ENCODE measurements at regions not wholly inside any gene's neighbourhood (a gene's known extent, or its start where the extent isn't known, plus 50 kb on each side); places are given as distances from the start of the nearest gene placed in this dataset.
"Not testable (repeated sequence)": the region's sequence is repeated elsewhere in the genome, so short reads cannot be mapped to it uniquely, and the experiment has no call there.

DNA sequence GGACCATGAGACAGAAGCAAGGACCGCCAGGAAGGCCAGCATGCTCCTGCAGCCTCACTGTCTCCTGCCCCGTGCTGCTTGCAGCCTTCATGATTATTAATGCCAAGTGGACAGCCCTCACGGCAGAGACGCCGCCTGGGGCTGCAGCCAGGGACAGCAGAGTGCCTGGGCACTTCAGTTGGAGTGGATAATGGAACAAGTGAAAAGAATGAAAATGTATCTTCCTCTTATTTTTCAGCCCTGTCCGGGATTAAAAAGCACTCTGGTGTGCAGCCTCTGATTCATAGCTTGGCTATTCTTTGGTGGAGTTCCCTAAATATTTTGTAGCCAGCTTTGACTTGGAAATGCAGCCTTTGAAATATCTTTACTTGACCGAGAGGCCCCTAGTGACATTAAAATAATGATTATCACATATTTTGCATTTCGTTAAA lies 1404.2 kb downstream of the BRD1 start:
- in situ Hi-C loops (cut with MboI; ENCODE audit: low sequenced_read_pairs) = no loop called here

DNA sequence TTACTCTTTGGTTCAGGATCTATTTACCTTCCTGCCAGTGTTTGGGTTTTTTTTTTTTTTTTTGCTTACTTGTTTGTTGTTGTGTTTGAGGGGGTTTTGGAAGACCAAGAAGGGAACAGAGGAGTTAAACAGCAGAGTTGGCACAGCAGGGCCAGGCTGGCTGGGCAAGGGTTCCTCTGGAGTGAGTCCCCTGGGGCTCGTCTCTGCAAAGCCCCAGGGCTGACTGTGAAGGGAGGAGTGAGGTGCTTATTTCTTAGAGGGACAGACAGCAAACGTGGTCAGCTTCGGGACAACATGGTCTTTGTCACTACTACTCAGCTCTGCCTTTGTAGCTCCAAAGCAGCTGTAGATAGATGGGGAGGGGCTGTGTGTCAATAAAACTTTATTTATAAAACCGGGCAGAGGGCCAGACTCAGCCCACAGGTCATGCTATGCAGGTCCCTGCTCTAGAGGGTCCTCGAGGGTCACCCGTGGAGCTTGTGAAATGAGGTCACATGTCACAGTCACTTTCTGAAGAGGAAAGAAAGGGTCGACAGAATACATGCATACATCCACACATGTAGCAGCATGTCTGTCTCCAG lies 1404.7 kb downstream of the BRD1 start:
- in situ Hi-C loops (cut with MboI; ENCODE audit: low sequenced_read_pairs) = no loop called here

DNA sequence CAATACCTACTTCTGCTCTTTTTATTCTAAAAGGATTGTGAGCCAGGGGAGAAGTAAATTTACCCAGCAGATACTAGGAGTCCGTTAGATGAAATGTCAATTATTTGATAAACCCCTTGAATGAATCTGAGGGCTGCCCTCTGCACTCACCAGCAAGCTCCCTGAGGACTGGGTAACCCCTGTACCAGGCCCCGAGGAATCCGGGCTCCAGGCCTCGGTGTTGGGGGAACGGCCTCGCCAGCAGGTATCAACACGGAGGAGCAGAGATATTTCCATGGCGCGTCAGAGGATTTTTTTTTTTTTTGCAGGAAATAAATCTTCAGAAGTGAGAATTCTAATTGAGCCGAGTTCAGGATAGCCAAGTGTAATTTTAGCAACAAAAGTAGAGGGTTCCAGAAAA lies 1408.8 kb downstream of the BRD1 start:
- in situ Hi-C loops (cut with MboI; ENCODE audit: low sequenced_read_pairs) = no loop called here

DNA sequence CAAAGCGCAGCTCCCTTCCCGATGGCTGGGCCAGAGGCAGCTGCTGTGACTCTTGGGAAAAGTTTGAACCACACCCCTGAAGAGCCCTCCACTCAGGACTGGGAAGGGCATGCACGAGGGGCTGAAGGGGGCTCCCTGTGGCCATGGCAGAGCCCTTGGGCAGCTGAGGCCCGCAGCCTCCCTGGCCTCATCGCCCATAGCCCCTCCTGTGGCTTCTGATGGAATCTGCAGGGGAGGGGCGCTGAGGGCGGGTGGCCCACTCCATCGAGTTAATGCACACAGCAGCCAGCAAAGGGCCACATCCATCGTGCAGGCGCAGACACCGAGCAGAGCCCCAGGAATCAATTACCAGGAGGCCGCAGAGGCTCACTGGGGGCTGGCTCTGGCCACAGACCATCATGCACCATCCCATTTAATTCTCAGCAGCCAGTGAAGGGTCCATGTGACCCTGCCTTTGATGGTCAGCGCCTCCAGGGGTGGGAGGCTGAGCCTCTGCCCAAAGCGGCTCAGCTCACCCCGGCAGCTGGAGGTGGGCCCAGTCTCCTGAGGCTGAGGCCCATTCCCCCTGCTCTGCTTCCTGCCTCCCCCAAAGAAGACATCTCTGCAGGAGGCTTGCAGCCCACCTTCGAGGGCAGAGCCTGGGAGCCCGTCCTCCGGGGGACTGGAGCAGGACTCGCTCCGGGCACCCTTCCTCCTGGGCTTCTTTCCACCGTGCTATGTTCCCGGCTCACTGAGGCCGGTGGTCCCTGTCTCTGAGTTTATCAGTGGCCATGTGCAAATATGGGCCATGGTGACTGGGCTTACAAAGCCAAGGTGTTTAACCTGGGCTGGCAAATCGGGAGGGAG lies 1410.2 kb downstream of the BRD1 start:
- in situ Hi-C loops (cut with MboI; ENCODE audit: low sequenced_read_pairs) = no loop called here

DNA sequence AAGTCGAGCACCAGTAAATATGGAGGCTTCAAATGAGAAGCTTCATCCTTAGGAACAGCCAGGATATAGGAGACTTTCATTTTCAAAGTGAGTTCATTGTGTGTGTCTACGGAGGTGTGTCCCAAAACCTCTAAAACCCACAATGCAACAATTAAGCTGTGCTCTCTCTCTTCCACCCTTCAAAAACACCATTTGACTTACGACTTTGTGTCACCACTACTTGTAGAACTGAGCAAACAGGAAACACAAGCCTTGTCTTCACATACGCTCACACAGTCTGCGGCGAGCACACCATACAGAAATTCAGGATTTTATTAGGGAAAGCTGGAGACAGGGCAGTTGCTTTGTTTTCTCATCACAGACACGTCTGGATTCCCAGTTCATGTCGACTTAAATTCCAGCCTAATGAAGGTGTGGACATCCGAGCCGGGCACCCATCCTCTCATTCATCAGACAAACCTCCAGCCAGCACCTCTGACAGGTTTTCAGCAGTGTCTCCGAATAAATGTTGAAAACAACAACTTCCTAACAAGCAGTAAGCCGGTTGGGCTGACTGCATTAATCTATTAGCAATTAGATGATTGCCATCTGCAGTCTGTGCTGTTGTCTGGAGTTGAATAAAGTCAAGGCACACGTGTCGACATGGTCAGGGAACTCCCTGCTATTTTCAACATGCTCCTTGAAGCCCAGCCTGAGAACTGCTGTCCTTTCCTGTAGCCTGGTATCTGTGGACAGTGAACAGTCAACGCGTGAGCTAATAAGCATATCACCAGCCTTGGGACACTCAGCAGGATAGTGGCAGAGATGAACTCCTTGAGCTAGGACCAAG lies 1411.1 kb downstream of the BRD1 start:
- in situ Hi-C loops (cut with MboI; ENCODE audit: low sequenced_read_pairs) = no loop called here

DNA sequence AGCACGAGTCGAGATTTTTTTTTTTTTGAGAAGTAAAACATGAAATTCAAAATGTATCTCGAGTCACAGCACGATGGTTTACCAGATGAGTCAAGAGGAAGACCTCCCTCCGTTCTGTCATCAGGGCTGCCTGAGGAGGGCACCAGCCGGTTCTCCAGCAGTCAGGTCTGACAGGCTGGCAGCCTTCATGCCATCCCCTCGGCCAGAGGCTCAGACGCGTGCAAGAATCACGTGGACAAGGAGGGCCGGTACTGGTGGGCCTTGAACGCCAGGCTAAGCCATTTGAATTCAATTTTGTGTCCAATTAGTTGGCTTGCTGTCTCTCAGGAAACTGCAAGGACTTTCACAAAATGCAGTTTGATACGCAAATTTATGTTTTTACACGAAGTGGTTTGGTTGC lies 1412.2 kb downstream of the BRD1 start:
- in situ Hi-C loops (cut with MboI; ENCODE audit: low sequenced_read_pairs) = no loop called here

DNA sequence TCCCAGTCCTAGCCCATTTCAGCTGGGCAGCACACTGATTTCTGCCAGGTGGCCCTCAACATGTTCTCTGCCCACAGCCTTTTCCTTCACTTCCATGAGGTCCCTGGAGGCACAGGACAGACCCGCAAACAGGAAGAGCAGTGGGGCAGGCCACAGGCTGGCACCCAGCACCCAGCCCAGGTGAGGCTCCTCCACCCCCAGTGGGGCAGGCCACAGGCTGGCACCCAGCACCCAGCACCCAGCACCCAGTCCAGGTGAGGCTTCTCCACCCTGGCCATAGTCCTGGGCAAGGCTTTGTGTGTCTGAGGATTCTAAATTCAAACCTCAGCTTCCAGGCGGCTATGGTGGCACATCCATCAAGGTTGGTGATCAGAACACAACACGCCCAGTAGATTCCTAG lies 1413.0 kb downstream of the BRD1 start:
- in situ Hi-C loops (cut with MboI; ENCODE audit: low sequenced_read_pairs) = no loop called here

DNA sequence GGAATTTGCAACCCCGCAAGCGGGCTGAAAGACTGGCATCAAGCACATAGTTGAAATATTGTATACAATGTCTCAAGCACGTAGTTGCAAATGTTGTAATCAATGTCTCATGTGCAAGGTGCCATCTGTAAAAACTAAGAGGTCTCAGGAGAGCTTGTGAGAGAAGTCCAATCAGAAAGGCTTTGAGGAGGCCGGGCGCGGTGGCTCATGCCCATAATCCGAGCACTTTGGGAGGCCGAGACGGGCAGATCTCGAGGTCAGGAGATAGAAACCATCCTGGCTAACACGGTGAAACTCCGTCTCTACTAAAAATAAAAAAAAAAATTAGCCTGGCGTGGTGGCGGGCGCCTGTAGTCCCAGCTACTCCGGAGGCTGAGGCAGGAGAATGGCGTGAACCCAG lies 1414.7 kb downstream of the BRD1 start:
- in situ Hi-C loops (cut with MboI; ENCODE audit: low sequenced_read_pairs) = not testable (repeated sequence)

DNA sequence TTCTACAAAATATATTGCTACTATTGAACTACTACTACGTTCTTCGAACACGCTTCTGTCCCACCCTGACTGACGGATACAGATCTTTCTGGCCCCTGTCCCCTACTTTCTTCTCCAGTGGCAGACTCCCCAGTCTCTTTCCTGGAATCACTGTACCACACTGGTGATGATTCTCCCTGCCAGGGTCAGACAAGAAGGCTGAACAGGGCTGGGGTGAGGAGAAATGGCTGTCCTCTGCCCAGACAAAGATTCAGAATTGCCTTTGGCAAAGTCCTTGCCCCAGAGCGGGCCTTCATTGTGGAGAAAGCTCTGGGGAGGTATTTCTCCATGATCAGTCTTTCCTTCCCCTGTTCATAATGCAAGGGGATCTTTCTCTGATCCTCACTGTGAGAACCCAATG lies 1417.1 kb downstream of the BRD1 start:
- in situ Hi-C loops (cut with MboI; ENCODE audit: low sequenced_read_pairs) = no loop called here

DNA sequence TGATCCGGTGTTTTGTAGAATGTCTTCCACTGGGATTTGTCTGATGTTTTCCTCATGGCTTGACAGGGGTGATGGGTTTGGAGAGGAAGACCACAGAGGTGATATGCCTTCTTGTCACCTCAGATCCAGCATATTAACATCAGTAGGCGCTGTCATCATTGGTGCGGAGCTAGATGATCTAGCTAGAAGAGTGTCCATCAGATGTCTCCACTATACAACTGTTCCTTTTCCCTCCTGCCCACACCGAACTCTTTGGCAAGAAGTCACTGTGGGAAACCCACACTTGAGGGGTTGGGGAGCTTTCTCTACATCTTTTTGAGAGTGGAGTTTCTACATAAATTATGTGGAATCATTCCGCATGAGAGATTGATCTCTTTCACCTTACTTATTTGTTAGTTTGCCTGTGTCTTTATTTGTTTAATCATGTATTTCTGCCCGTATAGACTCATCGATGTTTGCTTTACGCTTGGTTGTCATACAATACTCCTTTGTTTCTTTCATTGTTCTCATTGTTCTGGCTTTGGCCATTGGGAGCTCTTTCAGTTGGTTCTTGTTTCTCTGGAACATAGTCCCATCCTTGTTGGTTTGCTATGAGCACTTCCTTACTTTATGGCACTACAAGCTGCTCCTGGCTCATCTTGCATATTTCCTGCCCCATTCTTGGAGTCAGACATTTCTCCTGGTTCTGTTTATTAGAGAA lies 1420.3 kb downstream of the BRD1 start:
- in situ Hi-C loops (cut with MboI; ENCODE audit: low sequenced_read_pairs) = no loop called here

DNA sequence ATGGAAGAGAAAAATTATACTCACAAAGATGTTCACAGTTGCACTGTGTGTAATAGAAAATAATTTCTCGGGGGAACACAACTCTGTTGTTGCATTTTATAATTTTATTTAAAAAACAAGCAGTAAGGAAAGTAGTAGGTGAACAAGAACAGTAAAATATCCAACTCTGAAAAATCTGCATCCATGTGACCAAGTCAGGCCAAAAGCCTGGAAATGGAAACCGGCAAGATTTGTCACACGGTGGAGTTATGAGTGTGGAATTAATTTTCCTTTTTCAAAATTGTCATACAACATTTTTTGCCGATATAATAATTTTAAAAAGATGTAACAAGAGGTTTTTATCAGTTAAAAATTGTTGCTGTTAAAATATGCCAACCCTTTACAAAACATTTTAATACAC lies 1421.5 kb downstream of the BRD1 start:
- in situ Hi-C loops (cut with MboI; ENCODE audit: low sequenced_read_pairs) = no loop called here

DNA sequence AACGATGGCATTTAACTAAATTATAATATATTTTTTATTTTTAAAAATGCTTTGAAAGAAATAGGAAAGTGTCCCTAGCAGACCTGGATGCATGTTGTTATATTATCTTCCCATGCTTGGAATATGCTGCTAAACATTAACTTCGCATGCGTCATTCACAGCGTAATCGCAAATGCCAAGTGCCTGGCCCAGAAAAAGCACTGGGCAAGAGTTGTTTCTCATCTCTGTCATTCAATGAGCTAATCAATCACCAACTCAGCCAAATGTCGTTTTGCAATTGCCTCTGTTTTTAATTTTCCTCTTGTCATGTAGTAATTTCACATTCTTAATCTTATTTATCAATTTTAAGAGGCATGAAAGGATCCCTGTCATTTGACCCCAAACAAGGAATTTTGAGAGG lies 1421.9 kb downstream of the BRD1 start:
- in situ Hi-C loops (cut with MboI; ENCODE audit: low sequenced_read_pairs) = no loop called here

DNA sequence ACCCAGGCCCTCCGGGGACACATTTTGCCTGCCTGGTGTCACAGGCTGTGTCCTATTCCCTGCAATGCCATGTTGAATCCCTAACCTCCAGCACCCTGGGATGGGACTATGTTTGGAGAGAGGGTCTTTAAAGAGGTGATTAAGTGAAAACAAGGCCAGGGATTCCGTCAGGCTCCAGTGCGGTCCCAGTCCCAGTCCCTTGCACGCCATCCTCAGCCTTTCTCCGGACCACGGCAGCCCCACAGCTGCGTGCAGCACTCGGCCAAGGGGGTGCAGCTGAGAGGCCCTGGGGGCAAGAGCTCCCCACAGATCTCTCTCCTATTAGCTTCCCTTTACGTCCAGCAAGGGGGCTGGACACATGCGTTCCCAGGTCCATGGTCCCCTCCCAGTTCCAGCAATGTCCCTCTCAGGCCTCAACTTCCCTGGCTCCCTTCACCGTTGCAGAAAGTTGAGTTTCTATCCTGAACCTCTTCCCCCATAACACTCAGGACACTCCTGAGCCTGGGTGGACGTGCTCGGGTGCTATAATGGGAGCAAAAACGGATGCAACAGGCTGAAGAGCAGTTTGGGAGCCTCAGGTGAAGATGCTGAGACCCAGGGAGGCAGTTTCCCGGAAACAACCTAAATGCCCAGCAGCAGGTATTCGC lies 1422.7 kb downstream of the BRD1 start:
- in situ Hi-C loops (cut with MboI; ENCODE audit: low sequenced_read_pairs) = no loop called here

DNA sequence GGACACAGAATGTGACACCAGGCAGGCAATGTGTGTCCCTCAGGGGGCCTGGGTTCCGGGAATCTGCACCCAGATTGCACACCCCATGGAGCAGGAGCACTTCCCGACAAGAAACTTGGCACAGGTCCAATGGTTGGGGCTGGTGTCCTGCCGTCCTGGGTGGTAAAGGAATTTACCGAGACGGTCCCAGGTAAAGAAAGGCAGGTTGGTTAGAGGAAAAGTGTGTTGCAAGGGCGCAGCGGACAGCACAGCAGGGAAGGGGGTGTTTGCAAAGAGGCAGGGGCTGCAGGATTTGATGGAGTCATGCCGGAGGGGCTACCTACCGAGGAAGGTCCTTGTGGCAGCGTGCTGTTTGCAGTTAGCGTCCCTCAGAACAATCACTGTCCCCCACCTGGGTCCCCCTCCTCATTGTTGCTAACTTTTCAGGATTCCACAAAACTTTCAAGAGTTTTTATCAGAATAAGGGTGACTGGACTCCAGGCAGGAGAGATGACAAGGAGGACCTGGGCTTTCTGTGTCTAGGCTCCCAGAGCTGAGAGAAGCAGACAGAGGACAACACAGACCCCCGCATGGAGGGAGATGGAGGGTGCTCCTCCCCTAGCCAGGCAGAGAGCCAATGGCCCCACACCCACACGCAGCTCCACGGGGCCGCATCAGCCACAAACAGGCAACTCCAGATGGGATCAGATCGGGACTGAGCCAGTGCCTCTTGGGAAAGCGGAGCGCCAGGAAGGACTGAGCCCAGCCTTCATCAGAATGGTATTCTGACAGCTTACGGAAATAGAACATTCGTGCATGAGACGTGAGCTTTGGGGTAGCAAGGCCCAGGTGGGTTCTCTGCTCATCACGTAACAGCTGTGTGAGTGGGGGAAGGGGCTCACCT lies 1423.9 kb downstream of the BRD1 start:
- in situ Hi-C loops (cut with MboI; ENCODE audit: low sequenced_read_pairs) = no loop called here

DNA sequence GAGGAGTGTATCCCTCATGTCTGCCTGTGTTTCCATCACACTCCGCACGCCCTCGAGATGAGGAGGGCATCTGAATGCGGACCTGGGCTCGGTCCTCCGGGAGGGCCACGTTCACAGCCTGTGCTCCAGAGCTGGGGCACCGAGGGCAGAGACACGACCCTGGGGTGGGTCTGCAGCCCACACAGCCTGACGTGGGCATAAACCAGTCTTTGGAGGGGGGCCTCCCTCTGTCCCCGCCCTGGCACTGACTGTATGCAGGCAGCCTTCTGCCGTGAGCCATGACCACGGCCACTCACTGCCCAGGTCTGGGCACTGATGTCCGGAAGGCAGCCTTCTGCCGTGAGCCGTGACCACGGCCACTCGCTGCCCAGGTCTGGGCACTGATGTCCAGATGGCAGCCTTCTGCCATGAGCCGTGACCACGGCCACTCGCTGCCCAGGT lies 1425.1 kb downstream of the BRD1 start:
- in situ Hi-C loops (cut with MboI; ENCODE audit: low sequenced_read_pairs) = no loop called here

DNA sequence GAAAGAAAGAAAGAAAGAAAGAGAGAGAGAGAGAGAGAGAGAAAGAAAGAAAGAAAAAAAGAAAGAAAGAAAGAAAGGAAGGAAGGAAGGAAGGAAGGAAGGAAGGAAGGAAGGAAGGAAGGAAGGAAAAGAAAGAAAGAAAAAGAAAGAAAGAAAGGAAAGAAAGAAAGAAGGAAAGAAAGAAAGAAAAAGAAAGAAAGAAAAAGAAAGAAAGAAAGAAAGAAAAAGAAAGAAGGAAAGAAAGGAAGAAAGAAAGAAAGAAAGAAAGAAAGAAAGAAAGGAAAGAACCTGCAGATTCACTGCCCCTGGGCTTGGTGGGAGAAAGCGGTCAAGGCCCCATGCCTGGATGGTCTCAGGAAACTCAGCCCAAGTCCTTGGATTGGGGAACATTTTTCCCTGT lies 1426.2 kb downstream of the BRD1 start:
- in situ Hi-C loops (cut with MboI; ENCODE audit: low sequenced_read_pairs) = not testable (repeated sequence)

DNA sequence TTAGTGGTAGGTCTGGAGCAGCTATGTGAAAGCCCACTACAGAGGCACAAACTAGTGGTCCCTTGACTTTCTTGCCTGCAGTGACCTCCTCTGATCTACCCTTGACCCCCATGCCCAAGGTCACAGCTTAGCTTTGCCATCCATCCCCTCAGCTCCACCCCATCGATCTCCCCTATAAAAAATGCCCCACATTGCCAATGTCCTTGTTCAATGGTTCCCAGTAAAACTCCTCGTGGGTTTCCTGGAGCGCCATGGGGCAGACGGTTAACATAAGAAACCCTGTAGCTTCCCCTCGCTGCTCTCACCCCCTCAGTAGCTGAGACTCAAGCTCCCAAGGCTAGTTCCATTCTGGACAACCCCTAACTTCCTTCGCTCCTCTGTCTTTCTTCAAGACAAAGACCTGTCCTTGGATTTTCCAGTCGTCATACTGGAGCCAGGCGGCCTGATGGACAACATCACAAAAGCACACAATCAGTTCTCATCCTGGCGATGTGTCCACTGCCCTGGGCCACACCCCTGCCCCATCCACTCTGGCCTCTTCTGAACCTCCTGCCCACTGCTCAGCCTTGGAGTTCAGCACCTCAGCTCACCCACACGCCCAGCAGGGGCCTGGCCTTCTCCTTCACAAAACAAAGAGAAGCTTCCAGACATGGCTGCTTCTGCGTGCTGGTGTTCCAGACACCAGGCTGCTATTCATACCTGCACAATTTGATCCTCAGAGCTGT lies 1429.3 kb downstream of the BRD1 start:
- in situ Hi-C loops (cut with MboI; ENCODE audit: low sequenced_read_pairs) = no loop called here

DNA sequence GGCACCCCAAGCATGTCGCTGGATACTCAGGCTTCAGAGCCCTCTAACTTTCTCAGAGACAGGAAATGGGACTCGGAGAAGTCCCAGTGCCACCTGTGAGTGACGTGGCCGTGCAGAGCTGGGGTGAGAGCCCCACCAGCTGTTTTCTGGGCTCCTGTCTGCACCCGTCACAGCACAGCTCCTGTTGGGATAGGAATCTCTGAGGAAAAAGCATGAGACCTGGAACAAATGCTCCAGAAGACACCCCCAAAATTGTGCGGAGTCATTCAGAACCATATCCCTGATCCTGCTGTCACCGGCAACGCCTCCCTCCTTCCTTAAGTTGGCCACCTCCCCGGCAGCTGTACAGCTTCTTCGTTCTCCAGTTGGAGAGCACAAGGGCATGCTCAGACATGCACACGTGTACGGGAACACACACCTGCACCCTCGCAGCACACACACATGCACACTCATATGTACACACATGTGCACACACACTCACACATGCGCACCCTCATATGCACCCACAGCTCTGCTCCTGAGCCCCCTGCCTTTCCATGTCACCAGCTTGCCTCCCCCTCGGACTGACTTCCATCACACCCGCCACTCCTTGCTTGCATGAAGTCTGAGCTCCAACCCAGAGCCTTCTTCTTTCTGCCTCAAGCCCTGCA lies 1430.0 kb downstream of the BRD1 start:
- in situ Hi-C loops (cut with MboI; ENCODE audit: low sequenced_read_pairs) = no loop called here
